Activated CD4-positive, alpha-beta T cell treated with anti-CD3 and anti-CD28 coated beads, Interleukin-2, amount 10 ng/mL, durations not matched to agents 24 days and 14 days (primary cell): ENCODE measurements at regions not wholly inside any gene's neighbourhood (a gene's known extent, or its start where the extent isn't known, plus 50 kb on each side); places are given as distances from the start of the nearest gene placed in this dataset.

Source experiments
- DNase-seq: peaks from one replicate; pipeline ENCODE4 v3.0.0; 2022
- H3K27ac Mint-ChIP-seq: one replicate; pipeline ENCODE4 v1.8.0; 2022; ENCODE audit warnings: mild to moderate bottlenecking, mixed read lengths
- H3K27me3 Mint-ChIP-seq: one replicate; pipeline ENCODE4 v1.8.0; 2022; ENCODE audit warnings: mixed read lengths
- H3K36me3 Mint-ChIP-seq: one replicate; pipeline ENCODE4 v1.8.0; 2022; ENCODE audit warnings: low read depth, mild to moderate bottlenecking, mixed read lengths
- H3K4me1 Mint-ChIP-seq: one replicate; pipeline ENCODE4 v1.8.0; 2021; ENCODE audit warnings: mixed read lengths
- H3K4me3 Mint-ChIP-seq: one replicate; pipeline ENCODE4 v1.8.0; 2022; ENCODE audit warnings: mild to moderate bottlenecking, moderate library complexity, mixed read lengths
- H3K9me3 Mint-ChIP-seq: one replicate; pipeline ENCODE4 v1.8.0; 2021; ENCODE audit warnings: mixed read lengths
- intact Hi-C: fragments of 100-400 bp; cut with micrococcal nuclease; formaldehyde crosslinking; loops from one replicate; pipeline ENCODE4 v1.15.1; 2023

- Mint-ChIP-seq H3K4me1 (no peaks in the 10 kb centered on the region), H3K9me3 (no peaks in the 10 kb centered on the region), H3K36me3 (no peaks in the 10 kb centered on the region), H3K27ac (no peak overlapping the region), H3K27me3 (peaks cover 12% of the 10 kb centered on the region), H3K4me3 (no peak overlapping the region)
- no peak for DNase-seq
- intact Hi-C loops = no loop called here
Measured at GRCh38 chr5:171627936-171628632, 157.5 kb upstream of the SMIM23 start.

- intact Hi-C loops = no loop called here
- DNase-seq = no peak
- Mint-ChIP-seq H3K9me3 (no peaks in the 10 kb centered on the region), H3K4me3 (no peak overlapping the region), H3K4me1 (no peaks in the 10 kb centered on the region), H3K36me3 (no peaks in the 10 kb centered on the region), H3K27ac (no peak overlapping the region), H3K27me3 (peaks cover 12% of the 10 kb centered on the region)
Measured at GRCh38 chr5:171628633-171628974, 157.0 kb upstream of the SMIM23 start.

- H3K36me3 Mint-ChIP-seq = no peaks in the 10 kb centered on the region
- no peaks in the 10 kb centered on the region for H3K4me1 Mint-ChIP-seq
- peaks cover 14% of the 10 kb centered on the region for H3K27me3 Mint-ChIP-seq
- intact Hi-C loops = no loop called here
- no peak overlapping the region for H3K4me3 Mint-ChIP-seq
- no peaks in the 10 kb centered on the region for H3K9me3 Mint-ChIP-seq
- no peak for DNase-seq
- no peak overlapping the region for H3K27ac Mint-ChIP-seq
Measured at GRCh38 chr5:171629221-171629620, 156.4 kb upstream of the SMIM23 start.

- DNase-seq = no peak
- intact Hi-C loops = no loop called here
- Mint-ChIP-seq H3K4me3 (no peak overlapping the region), H3K27me3 (peaks cover 16% of the 10 kb centered on the region), H3K27ac (no peak overlapping the region), H3K4me1 (no peaks in the 10 kb centered on the region), H3K36me3 (no peaks in the 10 kb centered on the region), H3K9me3 (no peaks in the 10 kb centered on the region)
Measured at GRCh38 chr5:171629628-171630349, 155.8 kb upstream of the SMIM23 start.

GRCh38 chr5:171630350-171631065 is 155.1 kb upstream of the SMIM23 start:
- no peak for DNase-seq
- Mint-ChIP-seq H3K27ac (no peak overlapping the region), H3K27me3 (peaks cover 16% of the 10 kb centered on the region), H3K4me1 (no peaks in the 10 kb centered on the region), H3K9me3 (no peaks in the 10 kb centered on the region), H3K36me3 (no peaks in the 10 kb centered on the region), H3K4me3 (no peak overlapping the region)
- intact Hi-C loops = no loop called here

GRCh38 chr5:171632616-171633015 is 153.0 kb upstream of the SMIM23 start:
- Mint-ChIP-seq H3K27me3 (peaks cover 16% of the 10 kb centered on the region), H3K9me3 (no peaks in the 10 kb centered on the region), H3K36me3 (no peaks in the 10 kb centered on the region), H3K27ac (no peak overlapping the region), H3K4me3 (no peak overlapping the region), H3K4me1 (no peaks in the 10 kb centered on the region)
- DNase-seq = no peak
- intact Hi-C loops = no loop called here

- Mint-ChIP-seq H3K9me3 (no peaks in the 10 kb centered on the region), H3K4me3 (no peak overlapping the region), H3K27me3 (peaks cover 13% of the 10 kb centered on the region), H3K27ac (no peak overlapping the region), H3K4me1 (no peaks in the 10 kb centered on the region), H3K36me3 (no peaks in the 10 kb centered on the region)
- intact Hi-C loops = no loop called here
- DNase-seq = no peak
Measured at GRCh38 chr5:171633776-171634470, 151.7 kb upstream of the SMIM23 start.

GRCh38 chr5:171634511-171634910 is 151.1 kb upstream of the SMIM23 start:
- intact Hi-C loops = no loop called here
- H3K27me3 Mint-ChIP-seq = peaks cover 13% of the 10 kb centered on the region
- H3K9me3 Mint-ChIP-seq = no peaks in the 10 kb centered on the region
- no peak overlapping the region for H3K4me3 Mint-ChIP-seq
- no peak for DNase-seq
- H3K27ac Mint-ChIP-seq = no peak overlapping the region
- H3K4me1 Mint-ChIP-seq = no peaks in the 10 kb centered on the region
- no peaks in the 10 kb centered on the region for H3K36me3 Mint-ChIP-seq

GRCh38 chr5:171635028-171635427 is 150.6 kb upstream of the SMIM23 start:
- H3K27ac Mint-ChIP-seq = no peak overlapping the region
- no peak for DNase-seq
- no peaks in the 10 kb centered on the region for H3K36me3 Mint-ChIP-seq
- intact Hi-C loops = no loop called here
- no peak overlapping the region for H3K4me3 Mint-ChIP-seq
- peaks cover 13% of the 10 kb centered on the region for H3K27me3 Mint-ChIP-seq
- H3K4me1 Mint-ChIP-seq = no peaks in the 10 kb centered on the region
- no peaks in the 10 kb centered on the region for H3K9me3 Mint-ChIP-seq

GRCh38 chr5:171635561-171636245 is 149.9 kb upstream of the SMIM23 start:
- no peak overlapping the region for H3K4me3 Mint-ChIP-seq
- H3K36me3 Mint-ChIP-seq = no peaks in the 10 kb centered on the region
- no peak for DNase-seq
- peaks cover 11% of the 10 kb centered on the region for H3K27me3 Mint-ChIP-seq
- intact Hi-C loops = no loop called here
- H3K4me1 Mint-ChIP-seq = no peaks in the 10 kb centered on the region
- H3K27ac Mint-ChIP-seq = no peak overlapping the region
- no peaks in the 10 kb centered on the region for H3K9me3 Mint-ChIP-seq

GRCh38 chr5:171637811-171638210 is 147.8 kb upstream of the SMIM23 start:
- no peaks in the 10 kb centered on the region for H3K9me3 Mint-ChIP-seq
- H3K4me3 Mint-ChIP-seq = no peak overlapping the region
- no peak overlapping the region for H3K27ac Mint-ChIP-seq
- intact Hi-C loops = no loop called here
- H3K27me3 Mint-ChIP-seq = peaks cover 4% of the 10 kb centered on the region
- no peak for DNase-seq
- H3K36me3 Mint-ChIP-seq = no peaks in the 10 kb centered on the region
- no peaks in the 10 kb centered on the region for H3K4me1 Mint-ChIP-seq

GRCh38 chr5:171639205-171639621 is 146.4 kb upstream of the SMIM23 start:
- Mint-ChIP-seq H3K36me3 (no peaks in the 10 kb centered on the region), H3K27me3 (peaks cover 3% of the 10 kb centered on the region), H3K9me3 (no peaks in the 10 kb centered on the region), H3K4me1 (no peaks in the 10 kb centered on the region), H3K27ac (no peak overlapping the region), H3K4me3 (no peak overlapping the region)
- intact Hi-C loops = no loop called here
- DNase-seq = no peak

- no peaks in the 10 kb centered on the region for H3K36me3 Mint-ChIP-seq
- intact Hi-C loops = no loop called here
- no peaks in the 10 kb centered on the region for H3K4me1 Mint-ChIP-seq
- H3K27ac Mint-ChIP-seq = no peak overlapping the region
- no peak overlapping the region for H3K4me3 Mint-ChIP-seq
- no peak for DNase-seq
- no peaks in the 10 kb centered on the region for H3K9me3 Mint-ChIP-seq
- H3K27me3 Mint-ChIP-seq = no peaks in the 10 kb centered on the region
Measured at GRCh38 chr5:171639966-171640365, 145.7 kb upstream of the SMIM23 start.
